ENCODE measurements at regions not wholly inside any gene's neighbourhood (a gene's known extent, or its start where the extent isn't known, plus 50 kb on each side); places are given as distances from the start of the nearest gene placed in this dataset.

DNA sequence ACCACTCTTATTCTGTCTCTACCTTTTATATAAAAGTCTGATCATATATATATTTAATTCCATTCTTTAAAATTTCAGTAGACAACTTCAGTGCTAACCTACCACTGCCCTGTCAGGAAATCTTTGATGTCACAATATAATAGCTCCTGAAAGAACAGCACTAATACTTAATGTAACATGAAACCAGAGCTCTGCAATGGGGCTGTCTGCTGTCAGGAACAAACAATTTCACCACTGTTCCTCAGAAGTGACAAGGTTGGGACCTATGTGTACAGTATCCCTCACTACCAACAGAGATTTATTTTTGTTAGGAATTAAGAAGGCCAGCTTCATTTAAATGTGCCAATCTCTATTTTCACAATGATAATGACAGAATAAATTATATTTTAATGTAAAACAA lies 165.5 kb upstream of the C11orf58 start:
- no peak for ATAC-seq (ENCODE audit: low read depth)
- H3K9me3 Mint-ChIP-seq (ENCODE audit: insufficient read depth) = no peaks in the 10 kb centered on the region
- no peaks in the 10 kb centered on the region for H4K20me1 ChIP-seq (ENCODE audit: control insufficient read depth, insufficient read depth, low read length, poor library complexity, severe bottlenecking)
- DNase-seq = no peak
- H3K27me3 ChIP-seq (replicated peaks in 1 of 4; ENCODE audit: control extremely low read depth in 1 of 4, control insufficient read depth in 3 of 4, insufficient read depth in 4 of 4, low read length in 3 of 4) = no peaks in the 10 kb centered on the region
- no peak overlapping the region for H3K27ac ChIP-seq (ENCODE audit: low read length in 2 of 2)
- H3K4me1 Mint-ChIP-seq = no peaks in the 10 kb centered on the region
- ChIA-PET CTCF (no interaction called here), POLR2A (no interaction called here)
- no peak overlapping the region for H3K4me2 ChIP-seq (replicated peaks; ENCODE audit: low read depth, low read length, poor library complexity, severe bottlenecking)
- no peaks in the 10 kb centered on the region for H3K79me2 ChIP-seq (ENCODE audit: control insufficient read depth, insufficient read depth, low read length)
- H3K4me3 Mint-ChIP-seq = no peak overlapping the region
- no peak for TF ChIP-seq EZH2 (IDR thresholded peaks at IDR 0.05; ENCODE audit: borderline replicate concordance, insufficient read depth, low read depth, low read length, poor library complexity, severe bottlenecking)
- TF ChIP-seq, protein P1, sequence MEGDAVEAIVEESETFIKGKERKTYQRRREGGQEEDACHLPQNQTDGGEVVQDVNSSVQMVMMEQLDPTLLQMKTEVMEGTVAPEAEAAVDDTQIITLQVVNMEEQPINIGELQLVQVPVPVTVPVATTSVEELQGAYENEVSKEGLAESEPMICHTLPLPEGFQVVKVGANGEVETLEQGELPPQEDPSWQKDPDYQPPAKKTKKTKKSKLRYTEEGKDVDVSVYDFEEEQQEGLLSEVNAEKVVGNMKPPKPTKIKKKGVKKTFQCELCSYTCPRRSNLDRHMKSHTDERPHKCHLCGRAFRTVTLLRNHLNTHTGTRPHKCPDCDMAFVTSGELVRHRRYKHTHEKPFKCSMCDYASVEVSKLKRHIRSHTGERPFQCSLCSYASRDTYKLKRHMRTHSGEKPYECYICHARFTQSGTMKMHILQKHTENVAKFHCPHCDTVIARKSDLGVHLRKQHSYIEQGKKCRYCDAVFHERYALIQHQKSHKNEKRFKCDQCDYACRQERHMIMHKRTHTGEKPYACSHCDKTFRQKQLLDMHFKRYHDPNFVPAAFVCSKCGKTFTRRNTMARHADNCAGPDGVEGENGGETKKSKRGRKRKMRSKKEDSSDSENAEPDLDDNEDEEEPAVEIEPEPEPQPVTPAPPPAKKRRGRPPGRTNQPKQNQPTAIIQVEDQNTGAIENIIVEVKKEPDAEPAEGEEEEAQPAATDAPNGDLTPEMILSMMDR (IDR thresholded peaks at IDR 0.05) = no peak
- H3K9me3 ChIP-seq (ENCODE audit: control extremely low read depth in 1 of 3, control insufficient read depth in 2 of 3, insufficient read depth in 1 of 3, low read length in 2 of 3) = no peaks in the 10 kb centered on the region
- no peak overlapping the region for H3K27ac Mint-ChIP-seq
- no peak overlapping the region for H2AFZ ChIP-seq (ENCODE audit: insufficient read depth, low read depth, low read length, poor library complexity, severe bottlenecking)
- no peaks in the 10 kb centered on the region for H3K27me3 Mint-ChIP-seq
- no peak overlapping the region for H3K9ac ChIP-seq (ENCODE audit: low read length)
- no peaks in the 10 kb centered on the region for H3K36me3 ChIP-seq (replicated peaks in 1 of 2; ENCODE audit: control extremely low read depth in 1 of 2, control insufficient read depth in 1 of 2, extremely low read depth in 1 of 2, insufficient read depth in 2 of 2, low read length in 1 of 2)
- no peak overlapping the region for H3K4me3 ChIP-seq (ENCODE audit: control extremely low read depth in 1 of 5, extremely low read depth in 1 of 5, insufficient read depth in 1 of 5, low read depth in 2 of 5, low read length in 4 of 5)
- intact Hi-C loops (cut with micrococcal nuclease) = no loop called here
- H3K4me1 ChIP-seq (ENCODE audit: control insufficient read depth in 2 of 2, insufficient read depth in 2 of 2, low read length in 2 of 2) = no peaks in the 10 kb centered on the region

DNA sequence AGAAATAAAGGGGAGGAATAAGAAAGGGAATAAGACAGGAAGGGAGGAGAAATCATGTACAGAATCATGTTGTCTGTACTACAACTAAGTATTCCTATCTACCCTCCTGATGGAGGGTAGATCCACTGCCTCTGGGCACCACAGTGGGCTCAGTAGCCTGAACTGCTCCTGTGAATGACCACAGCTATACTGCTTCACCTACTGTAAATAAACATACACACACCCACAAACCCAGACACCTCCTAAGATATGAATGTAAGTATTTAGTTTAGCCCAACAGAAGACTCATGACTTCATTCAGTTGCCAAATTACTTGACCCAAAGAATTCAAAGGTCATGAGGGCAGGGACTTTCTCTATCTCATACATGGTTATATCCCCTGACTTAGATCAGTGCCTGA lies 177.3 kb upstream of the C11orf58 start:
- no peaks in the 10 kb centered on the region for H3K4me1 ChIP-seq (ENCODE audit: control insufficient read depth in 2 of 2, insufficient read depth in 2 of 2, low read length in 2 of 2)
- ChIA-PET CTCF (no interaction called here), POLR2A (no interaction called here)
- H3K4me3 ChIP-seq (ENCODE audit: control extremely low read depth in 1 of 5, extremely low read depth in 1 of 5, insufficient read depth in 1 of 5, low read depth in 2 of 5, low read length in 4 of 5) = no peak overlapping the region
- H3K27ac Mint-ChIP-seq = no peak overlapping the region
- no peak overlapping the region for H3K9ac ChIP-seq (ENCODE audit: low read length)
- DNase-seq (no peak), ATAC-seq (ENCODE audit: low read depth) (no peak)
- no peaks in the 10 kb centered on the region for H3K79me2 ChIP-seq (ENCODE audit: control insufficient read depth, insufficient read depth, low read length)
- no peaks in the 10 kb centered on the region for H3K4me1 Mint-ChIP-seq
- no peaks in the 10 kb centered on the region for H4K20me1 ChIP-seq (ENCODE audit: control insufficient read depth, insufficient read depth, low read length, poor library complexity, severe bottlenecking)
- H3K9me3 Mint-ChIP-seq (ENCODE audit: insufficient read depth) = no peaks in the 10 kb centered on the region
- no peaks in the 10 kb centered on the region for H3K27me3 ChIP-seq (replicated peaks in 1 of 4; ENCODE audit: control extremely low read depth in 1 of 4, control insufficient read depth in 3 of 4, insufficient read depth in 4 of 4, low read length in 3 of 4)
- intact Hi-C loops (cut with micrococcal nuclease) = no loop called here
- no peak for TF ChIP-seq EZH2 (IDR thresholded peaks at IDR 0.05; ENCODE audit: borderline replicate concordance, insufficient read depth, low read depth, low read length, poor library complexity, severe bottlenecking)
- TF ChIP-seq, protein P1 (IDR thresholded peaks at IDR 0.05) = no peak
- no peaks in the 10 kb centered on the region for H3K36me3 ChIP-seq (replicated peaks in 1 of 2; ENCODE audit: control extremely low read depth in 1 of 2, control insufficient read depth in 1 of 2, extremely low read depth in 1 of 2, insufficient read depth in 2 of 2, low read length in 1 of 2)
- H3K4me3 Mint-ChIP-seq = no peak overlapping the region
- H3K4me2 ChIP-seq (replicated peaks; ENCODE audit: low read depth, low read length, poor library complexity, severe bottlenecking) = no peak overlapping the region
- no peak overlapping the region for H2AFZ ChIP-seq (ENCODE audit: insufficient read depth, low read depth, low read length, poor library complexity, severe bottlenecking)
- H3K9me3 ChIP-seq (ENCODE audit: control extremely low read depth in 1 of 3, control insufficient read depth in 2 of 3, insufficient read depth in 1 of 3, low read length in 2 of 3) = no peaks in the 10 kb centered on the region
- peaks cover 4% of the 10 kb centered on the region for H3K27me3 Mint-ChIP-seq
- no peak overlapping the region for H3K27ac ChIP-seq (ENCODE audit: low read length in 2 of 2)
